NCI-H1436 treated with DMSO at 0.1 percent for 48 hours (cell line): ENCODE measurements at regions not wholly inside any gene's neighbourhood (a gene's known extent, or its start where the extent isn't known, plus 50 kb on each side); places are given as distances from the start of the nearest gene placed in this dataset.
"Not testable (repeated sequence)": the region's sequence is repeated elsewhere in the genome, so short reads cannot be mapped to it uniquely, and the experiment has no call there.

Source experiments
- DNase-seq: peaks from one replicate; lab custom pipeline; 2025; lab: John Stamatoyannopoulos, UW

GRCh38 chr9:19873188-19873587, 84.4 kb upstream of the SLC24A2 start:
- not testable (repeated sequence) for DNase-seq

GRCh38 chr9:19870988-19871387, 82.2 kb upstream of the SLC24A2 start:
- no peak for DNase-seq

GRCh38 chr9:19840953-19841352, 52.1 kb upstream of the SLC24A2 start:
- DNase-seq: no peak
